ENCODE measurements at regions not wholly inside any gene's neighbourhood (a gene's known extent, or its start where the extent isn't known, plus 50 kb on each side); places are given as distances from the start of the nearest gene placed in this dataset.

DNA sequence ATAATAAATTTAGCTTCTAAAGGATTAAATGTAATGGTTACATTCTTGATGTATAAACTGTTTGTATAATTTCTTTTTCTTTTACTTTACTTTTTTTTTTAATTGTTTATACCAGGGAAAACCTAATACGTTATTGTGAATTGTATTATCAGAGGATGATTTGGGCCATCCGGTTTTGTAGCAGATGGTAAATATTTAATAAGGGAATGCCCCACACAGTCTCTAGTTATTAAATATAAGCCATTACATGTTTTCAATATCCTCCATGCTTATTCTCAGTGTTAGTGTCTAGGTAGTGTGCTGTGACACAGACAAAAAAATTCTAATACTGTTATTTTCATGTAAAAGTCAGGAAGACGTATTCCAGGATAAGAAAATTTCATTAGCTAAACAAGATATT is 553.9 kb downstream of the ZNF804A start:
- DNase-seq = no peak

DNA sequence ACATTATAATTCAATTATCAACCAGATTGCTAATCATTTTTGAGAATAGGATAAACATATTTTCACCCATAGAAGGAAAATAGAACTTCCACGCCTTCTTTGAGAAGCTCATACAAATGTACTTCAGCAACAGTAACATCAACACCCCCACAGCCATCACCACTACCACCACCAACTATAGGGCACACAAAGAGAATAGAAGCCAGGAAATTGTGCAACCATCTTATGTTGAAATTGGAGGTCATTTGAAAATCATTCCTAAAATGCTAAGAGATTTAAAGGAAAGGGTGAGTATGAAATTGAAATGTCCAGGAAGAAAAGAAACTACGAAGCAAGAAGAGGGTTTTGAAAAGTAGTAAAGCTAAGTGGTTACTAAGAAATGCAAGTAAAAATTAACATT is 563.4 kb downstream of the ZNF804A start:
- DNase-seq = no peak

DNA sequence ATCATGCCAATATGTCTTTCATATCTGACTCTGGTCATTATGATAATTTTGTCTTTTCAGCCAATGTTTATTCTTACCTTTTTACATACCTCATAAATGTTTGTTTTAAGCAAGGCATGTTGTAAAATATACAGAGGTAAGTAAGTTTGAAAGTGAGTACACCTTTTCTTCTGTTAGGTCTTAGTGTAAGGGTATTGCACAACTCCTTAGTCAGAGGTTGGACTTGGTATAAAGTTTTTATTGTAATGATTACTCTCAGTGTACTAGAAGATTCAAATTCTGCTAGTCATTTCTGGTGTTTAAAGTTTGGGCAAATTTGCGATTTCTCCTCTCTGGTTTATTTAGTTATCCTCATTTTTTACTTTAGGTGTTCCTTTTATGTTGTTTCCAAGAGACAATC is 564.3 kb upstream of the FSIP2 start:
- no peak for DNase-seq

DNA sequence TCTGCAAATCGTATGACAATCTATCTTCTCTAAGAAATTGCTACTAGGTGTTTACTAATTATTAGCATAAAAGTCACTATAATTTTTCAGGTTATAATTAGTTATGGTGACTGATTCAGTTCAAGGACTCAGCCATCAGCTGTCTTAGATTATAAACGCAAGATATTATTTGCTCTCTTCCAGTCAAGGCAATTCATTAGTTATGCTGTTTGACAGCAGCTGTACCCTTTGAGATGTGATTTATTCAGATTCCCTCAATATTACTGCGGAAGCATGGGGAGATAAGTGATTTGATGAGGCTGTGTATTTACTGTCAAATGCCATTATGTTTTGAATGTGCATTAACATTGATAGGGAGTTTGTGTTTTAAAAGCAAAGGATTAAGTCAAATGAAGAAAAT is 558.9 kb upstream of the FSIP2 start:
- no peak for DNase-seq

DNA sequence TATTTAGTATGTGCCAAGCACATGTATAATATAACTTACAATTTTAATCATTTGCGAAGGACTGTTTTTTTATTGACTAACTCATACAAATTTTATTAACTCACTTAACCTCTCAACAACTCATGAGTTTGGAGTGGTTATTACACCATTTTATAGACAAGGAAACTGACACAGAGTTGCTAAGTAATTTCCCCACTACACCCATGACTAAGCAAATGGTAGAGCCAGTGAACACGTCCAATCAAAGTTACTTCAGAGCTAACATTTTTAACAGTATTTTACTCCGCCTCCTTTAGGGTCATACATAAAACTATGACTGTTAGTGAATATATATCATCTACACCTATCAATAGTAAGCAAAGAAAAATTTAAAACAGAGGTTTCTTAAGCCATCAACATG is 556.7 kb upstream of the FSIP2 start:
- no peak for DNase-seq

DNA sequence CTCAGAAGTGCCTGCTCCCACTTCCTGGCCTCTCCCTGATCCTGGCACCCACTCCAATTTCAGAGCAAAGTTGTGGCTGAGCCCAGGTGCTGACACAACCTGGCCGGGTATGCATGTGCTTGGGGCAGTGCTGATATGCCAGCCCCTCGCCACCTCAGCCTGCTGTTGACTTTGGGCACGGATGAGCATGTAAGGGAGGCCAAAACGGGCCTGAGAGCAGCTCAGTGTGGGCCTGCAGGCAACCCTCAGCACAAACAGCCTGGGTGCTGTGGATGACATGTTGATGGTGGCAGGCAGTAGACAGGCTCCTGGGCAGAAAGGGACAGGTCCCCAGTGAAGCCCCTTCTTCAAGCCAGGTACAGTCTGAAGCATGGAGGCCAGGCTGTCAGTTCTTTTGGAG is 553.6 kb upstream of the FSIP2 start:
- DNase-seq = no peak

DNA sequence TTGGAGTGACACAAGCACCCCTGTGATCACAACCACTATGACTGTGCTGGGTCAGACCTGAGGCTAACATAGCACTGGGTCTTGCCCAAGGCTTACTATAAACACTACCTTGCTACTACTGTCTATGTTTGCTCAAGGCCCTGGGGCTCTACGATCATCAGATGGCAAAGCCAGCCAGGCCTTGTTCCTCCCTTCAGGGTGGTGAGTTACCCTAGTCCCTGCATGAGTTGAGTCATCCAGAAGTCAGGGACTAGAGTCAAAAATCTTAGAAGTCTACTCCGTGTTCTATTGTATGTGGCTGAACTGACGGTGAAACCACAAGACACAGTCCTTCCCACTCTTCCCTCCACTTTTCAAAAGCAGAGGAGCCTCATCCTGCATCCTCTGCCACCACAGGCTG is 551.2 kb upstream of the FSIP2 start:
- DNase-seq = no peak

DNA sequence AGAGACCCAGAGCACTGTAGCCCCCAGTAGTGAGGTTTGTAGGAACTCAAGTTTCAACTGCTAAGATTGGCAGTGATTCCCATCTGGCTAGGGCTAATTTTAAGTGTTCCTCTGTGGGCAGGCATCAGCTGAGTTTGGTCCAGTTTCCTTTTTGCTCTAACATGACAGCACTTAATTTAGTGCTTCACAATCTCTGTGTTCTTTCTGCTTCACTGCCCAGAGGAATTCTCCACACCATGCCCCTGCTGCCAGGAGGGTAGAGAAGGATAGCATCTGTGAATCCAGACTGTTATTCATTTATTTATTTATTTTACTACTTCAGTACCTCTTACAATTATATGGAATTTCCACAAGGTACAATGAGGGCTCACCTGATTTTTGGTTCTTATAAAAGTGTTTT is 549.9 kb upstream of the FSIP2 start:
- DNase-seq = no peak

DNA sequence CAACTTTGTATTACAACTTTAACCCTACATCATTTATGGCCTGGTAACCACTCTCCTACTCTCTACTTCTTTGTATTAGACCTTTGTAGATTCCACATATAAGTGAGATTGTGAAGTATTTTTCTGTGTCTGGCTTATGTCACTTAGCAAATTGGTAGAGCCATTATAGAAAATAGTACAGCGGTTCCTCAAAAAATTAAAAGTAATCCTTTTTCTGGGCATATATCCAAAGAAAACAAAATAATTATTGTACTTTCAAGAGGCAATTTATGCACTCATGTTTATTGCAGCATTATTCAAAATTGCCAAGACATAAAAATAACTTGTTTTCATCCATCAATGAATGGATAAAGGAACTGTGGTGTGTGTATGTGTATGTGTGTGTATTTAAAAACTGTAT is 537.5 kb upstream of the FSIP2 start:
- DNase-seq = no peak

DNA sequence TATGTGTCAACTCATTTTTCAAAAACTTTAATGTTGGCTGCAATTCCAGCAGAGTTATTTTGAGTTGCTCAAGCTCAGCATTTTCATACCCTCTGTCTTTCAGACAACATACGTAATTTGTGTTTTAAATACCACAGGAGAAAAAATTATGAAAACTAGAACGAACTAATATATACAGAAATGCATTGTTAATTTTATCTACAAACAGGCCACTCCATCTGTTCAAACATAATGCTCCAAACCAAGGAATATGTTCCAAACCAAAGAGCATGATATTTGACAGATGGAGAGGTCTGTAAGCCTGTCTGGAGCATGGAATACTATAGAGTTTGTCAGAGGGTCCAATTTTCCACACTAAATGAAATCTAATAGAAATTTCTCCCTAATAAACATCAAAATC is 536.2 kb upstream of the FSIP2 start:
- DNase-seq = no peak

DNA sequence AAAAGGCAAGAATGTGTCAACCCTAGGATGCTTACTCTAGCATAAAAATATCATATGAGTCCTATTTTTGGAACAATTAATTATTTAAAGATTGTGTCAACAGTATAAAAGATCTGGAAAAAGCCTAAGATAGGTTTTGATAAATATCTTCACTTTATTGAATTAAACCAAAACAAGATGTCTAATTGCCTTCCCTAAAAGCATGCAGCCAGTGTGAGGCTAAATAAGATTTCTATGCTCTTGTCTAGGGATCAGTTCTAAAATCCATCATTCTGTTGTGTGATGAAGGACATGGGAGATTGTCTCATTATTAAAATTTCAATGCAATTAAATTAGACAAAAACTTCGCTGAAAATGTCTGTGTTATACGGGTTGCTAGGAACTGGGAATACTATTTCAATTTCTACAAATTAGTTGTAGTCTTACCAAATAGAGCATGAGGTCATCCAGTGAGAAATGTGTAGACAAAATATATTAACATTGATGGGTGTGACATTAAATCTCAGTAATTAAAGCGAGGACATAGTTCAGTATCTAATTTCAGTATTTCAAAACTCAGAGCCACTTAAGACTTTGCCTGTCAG is 535.6 kb upstream of the FSIP2 start:
- no peak for DNase-seq

DNA sequence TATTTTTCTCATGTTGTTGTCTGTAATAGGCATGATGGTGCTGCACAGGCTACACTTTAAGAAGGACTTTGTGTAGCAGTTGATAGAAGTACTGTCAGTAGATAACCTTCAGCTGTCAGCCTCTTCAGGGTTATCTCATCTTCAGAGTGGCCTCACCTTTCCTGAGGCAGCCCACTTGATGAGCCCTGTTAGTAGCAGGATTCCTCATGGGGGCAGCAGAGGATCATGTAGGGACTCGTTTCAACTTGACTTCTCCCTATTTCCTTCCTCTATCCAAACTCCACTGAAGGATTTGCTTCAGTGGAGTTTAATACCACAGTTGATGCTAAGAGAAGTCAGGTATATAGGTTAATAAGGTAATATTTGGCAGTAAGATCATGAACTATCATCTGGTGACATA is 530.3 kb upstream of the FSIP2 start:
- DNase-seq = peak; percentile 53

DNA sequence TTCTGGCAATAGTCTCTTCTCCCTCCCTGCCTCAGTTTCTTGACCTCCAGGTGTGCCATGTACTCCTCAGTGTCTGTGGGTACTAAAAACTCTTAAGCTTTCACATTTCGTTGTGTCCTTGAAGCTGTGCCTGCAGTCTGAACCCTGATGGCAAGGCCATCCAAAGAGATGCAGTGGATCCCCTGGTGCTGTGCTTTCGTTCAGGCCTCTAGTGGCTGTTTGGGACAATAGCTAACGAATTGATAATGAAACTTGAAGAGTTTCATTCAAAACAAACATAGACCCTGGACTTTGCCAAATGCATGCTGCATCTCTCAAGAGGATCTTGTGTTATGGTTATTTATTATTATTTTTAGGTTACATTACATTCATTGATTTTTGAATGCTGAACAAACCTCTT is 523.1 kb upstream of the FSIP2 start:
- no peak for DNase-seq

DNA sequence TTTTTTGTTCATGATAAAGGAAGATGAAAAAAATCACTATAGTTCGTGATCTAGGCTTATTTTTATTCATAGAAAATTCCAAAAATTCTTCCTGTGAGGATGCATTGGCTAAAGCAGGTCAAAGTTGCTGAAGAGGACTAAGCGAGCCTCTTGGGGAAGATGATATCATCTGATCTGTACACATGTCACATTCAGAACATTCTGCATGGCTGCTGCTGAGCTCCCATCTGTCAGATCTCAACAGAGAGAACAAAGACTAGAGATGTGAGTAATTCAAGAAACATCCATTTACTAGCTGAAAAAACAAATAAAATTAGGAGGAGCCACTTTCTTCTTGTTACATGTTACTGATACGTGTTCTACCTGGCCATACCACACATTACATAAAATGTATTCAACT is 518.6 kb upstream of the FSIP2 start:
- DNase-seq = no peak

DNA sequence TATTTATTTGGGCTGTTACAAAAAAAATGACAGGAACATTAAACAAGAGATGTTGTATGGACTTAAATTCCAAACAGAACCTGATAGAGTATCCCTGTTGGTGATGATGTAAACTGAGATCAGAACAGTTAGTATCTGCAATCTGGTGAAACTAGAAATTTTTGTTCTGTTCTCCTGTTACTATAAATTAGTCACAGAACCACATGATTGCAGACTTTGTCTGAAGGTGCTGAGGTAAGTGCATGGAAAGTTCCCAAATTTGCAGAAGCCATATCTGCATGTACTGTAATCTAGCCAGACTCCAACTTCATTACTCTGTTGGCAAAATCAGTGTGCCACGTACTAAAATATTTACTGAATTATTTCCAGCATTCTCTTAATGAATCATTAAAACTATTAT is 516.3 kb upstream of the FSIP2 start:
- no peak for DNase-seq

DNA sequence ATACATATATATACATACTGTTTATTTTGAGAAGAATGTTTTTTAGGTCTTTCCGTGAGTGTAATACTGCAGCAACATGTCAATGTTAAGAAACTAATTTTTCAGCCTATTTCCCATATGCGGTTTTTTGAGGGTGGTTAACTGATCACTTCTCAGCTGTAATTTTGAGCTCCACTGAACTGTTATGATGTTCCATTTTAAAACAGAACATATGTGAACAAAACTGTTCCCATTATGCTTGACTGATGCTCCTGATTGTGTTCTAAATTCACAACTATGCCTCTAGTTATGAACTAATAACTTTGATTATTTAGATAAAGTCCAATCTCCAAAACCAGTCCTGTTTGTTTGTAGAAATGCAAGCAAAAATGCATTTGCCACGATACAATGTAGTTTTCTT is 511.2 kb upstream of the FSIP2 start:
- no peak for DNase-seq

DNA sequence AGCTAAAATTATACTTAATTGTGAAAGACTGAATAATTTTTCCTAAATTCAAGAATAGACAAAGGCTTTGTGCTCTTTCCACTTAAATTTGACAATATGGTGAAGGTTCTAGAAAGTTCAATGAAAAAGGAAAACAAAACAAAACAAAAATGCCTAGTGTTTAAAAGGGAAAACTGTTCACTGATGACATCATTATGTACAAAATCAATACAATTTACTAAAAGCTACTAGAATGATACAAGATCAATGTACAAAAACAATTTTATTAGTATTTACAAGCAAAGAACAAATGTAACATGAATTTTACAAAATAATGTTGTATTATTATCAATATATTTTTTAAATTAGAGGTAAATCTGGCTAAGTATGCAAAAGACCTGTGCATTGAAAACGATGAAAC is 499.1 kb upstream of the FSIP2 start:
- DNase-seq = no peak

DNA sequence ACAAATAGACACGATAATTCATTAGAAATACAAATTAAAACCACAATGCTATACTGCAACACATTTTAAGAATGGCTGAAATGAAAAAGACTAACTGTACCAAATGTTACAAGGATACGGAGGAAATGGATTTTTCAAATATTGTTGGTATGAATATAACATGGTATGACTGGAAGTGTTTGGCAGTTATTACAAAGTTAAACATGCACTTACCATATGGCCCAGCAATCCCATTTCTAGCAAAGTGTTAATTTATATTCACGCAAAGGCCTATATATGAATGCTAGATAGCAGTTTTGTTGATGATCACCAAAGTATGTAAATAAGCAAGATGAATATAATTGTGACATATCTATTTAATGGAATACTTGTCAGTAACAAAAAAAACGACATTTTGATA is 497.8 kb upstream of the FSIP2 start:
- no peak for DNase-seq

DNA sequence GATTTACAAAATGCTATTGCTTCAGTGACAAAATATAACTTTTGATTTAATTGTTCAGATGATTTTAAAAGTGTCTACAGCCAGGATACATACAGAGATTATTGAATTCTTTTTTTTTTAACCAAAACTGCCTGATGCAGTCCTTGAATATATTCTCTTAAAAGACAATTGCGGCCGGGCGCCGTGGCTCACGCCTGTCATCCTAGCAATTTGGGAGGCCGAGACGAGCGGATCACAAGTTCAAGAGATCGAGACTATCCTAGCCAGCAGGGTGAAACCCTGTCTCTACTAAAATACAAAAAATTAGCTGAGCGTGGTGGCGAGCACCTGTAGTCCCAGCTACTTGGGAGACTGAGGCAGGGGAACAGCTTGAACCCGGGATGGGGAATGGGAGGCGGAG is 497.0 kb upstream of the FSIP2 start:
- DNase-seq = no peak

DNA sequence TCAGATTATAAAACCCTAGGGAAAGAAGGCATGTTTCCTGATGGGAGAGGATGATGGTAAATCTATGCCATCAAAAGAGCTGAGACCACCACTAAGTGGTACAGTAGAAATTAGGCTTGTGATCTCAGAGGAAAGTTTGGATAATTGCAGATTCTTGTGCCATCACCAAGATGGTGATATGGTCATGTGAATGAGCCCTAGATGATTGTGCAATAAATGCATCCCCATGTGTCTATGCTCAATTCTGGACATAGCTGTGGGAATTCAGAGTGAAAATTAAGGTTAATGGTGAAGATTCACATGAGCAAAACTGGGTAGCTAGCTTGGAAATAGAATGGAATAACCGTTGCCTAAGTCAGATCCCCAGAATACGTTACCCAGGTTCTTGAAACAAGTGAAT is 496.1 kb upstream of the FSIP2 start:
- DNase-seq = no peak

DNA sequence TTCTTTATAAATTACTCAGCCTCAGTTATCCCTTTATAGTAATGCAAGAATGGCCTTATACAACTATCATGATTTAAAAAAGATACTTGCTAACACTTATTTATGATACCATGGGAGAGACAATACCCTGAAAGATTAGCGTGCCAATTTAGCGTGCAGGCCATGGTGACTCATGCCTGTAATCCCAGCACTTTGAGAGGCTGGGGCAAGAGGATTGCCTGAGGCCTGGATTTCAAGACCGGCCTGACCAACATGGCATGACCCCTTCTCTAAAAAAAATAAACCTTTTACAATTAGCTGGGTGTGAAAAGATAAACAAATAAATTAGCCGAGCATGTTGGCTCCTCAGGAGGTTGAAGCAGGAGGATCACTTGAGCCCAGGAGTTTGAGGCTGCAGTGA is 493.4 kb upstream of the FSIP2 start:
- DNase-seq = no peak

DNA sequence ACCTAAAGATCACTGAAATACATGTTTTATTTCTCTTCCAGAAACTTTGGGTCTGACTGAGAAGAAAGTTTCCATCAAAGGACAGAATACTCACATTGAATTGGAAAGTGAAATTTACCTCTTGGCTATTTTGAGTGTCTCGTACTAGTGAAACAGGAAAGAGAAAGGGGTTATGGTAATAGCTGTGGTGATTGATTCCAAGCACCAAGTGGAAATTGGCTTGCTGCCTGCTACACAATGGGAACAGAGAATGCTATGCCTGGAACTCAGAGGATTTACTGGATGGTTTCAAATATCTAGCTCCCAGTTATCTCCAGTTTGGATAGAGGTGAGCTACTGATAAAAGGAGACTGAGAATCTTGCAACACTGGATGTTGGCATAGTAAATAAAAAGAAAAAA is 492.8 kb upstream of the FSIP2 start:
- DNase-seq = no peak

DNA sequence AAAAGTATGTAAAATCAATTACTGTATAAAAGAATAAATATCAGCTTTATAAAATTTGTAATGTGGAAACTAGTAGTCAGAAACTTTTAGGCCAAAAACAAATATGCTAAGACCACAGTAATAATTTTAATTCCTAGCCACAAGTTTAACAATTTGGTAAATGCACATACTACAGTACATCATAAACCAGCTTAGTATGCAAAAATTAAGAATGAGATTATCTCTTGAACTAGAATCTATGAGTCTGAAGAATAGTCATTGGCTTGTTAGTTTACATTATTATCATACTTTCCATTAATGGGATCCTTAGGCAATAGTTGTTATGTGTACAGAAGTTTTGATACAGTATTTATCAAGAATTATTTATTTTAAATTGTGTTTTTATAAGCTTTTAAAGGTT is 491.9 kb upstream of the FSIP2 start:
- no peak for DNase-seq

DNA sequence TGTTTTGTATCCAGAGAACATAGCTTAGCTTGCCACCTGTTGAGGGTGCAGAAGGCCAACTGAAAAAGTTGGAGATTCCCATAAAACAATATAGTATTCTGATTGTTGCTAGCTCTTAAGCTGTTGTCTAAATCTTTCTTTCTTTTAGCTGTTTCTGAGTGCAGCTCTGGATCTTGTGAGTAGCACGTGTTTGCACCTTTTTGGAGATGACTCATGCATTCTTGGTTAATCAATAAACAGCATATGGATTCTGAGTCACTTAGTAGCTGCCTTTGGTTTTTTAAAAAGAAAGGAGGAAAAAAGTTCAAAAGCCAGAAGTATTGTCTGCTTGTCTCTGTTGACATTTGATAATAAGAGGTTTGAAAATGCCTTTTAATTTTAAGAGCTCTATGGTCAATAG is 483.0 kb upstream of the FSIP2 start:
- no peak for DNase-seq

DNA sequence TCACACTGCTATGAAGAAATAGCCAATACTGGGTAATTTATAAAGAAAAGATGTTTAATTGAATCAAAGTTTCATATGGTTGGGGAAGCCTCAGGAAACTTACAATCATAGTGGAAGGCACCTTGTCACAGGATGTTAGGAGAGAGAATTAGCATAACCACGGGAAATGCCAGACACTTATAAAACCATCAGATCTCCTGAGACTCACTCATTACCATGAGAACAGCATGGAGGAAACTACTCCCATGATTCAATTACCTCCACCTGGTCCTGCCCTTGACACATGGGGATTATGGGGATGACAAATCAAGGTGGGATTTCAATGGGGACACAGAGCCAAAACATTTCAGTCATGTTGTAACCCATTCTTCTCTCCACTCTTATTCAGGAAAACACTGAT is 472.9 kb upstream of the FSIP2 start:
- DNase-seq = no peak

DNA sequence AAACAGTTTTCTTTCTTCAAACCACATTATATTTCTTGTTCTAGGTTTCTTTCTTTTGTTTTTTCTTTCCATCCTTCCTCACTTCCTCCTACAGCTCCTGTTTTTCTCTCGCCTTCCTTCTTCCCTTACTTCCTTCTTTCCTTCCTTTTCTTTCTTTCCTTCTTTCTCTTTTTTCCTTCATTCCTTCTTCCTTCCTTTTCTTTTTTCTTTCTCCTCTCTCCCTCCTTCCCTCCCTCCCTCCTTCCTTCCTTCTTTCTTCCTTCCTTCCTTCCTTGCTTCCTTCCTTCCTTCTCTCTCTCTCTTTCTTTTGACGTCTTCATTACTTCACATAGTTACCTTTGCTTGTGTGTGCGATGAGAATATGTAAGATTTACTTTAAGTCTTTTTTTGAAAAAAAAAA is 470.0 kb upstream of the FSIP2 start:
- DNase-seq = no peak
